Stomach (tissue), 8 donors: ENCODE measurements at regions not wholly inside any gene's neighbourhood (a gene's known extent, or its start where the extent isn't known, plus 50 kb on each side); places are given as distances from the start of the nearest gene placed in this dataset.

Experiments
- DNase-seq, 2 donors: peaks; one replicate each; pipeline versions ENCODE4 v3.0.0 to v3.0.0-alpha.2; 2013 to 2019
- H3K27ac ChIP-seq, 5 donors: fragments of 200-600 bp in 4 of 5; sonication (generic) in 4 of 5; one replicate each; pipeline ENCODE4 v1.5.1; 2013 to 2019; ENCODE audit warnings: mild to moderate bottlenecking in 1 of 5, moderate library complexity in 1 of 5
- H3K27me3 ChIP-seq, 3 donors: fragments of 200-600 bp; sonication (generic); one replicate each; pipeline ENCODE4 v1.5.1; 2017 to 2019; ENCODE audit warnings: mixed run types in 1 of 3
- H3K36me3 ChIP-seq, 4 donors: fragments of 200-600 bp; sonication (generic); 1 replicate in 3 of 4; 2 replicates in 1 of 4; pipeline ENCODE4 v1.5.1; 2016 to 2019
- H3K4me1 ChIP-seq, 4 donors: fragments of 200-600 bp; sonication (generic); one replicate each; pipeline ENCODE4 v1.5.1; 2016 to 2019
- H3K4me3 ChIP-seq, 4 donors: fragments of 200-600 bp; sonication (generic) in 3 of 4; one replicate each; pipeline ENCODE4 v1.5.1; 2016 to 2019; ENCODE audit warnings: mild to moderate bottlenecking in 1 of 4
- H3K9me3 ChIP-seq, 4 donors: fragments of 200-600 bp; sonication (generic); one replicate each; pipeline ENCODE4 v1.5.1; 2016 to 2019
- EP300 ChIP-seq: sonication (generic); formaldehyde crosslinking; IDR thresholded peaks from one replicate; pipeline ENCODE4 v1.6.1; 2017; ENCODE audit warnings: antibody characterized with exemption
- POLR2A ChIP-seq, 4 donors: fragments of 450-650 bp; IDR thresholded peaks; one replicate each; pipeline ENCODE4 v1.6.1; 2016; ENCODE audit warnings: antibody characterized with exemption in 4 of 4, control low read depth in 2 of 4, mild to moderate bottlenecking in 1 of 4, moderate library complexity in 1 of 4
- POLR2AphosphoS5 ChIP-seq, 3 donors: sonication (generic); formaldehyde crosslinking; IDR thresholded peaks; one replicate each; pipeline ENCODE4 v1.6.1; 2016; ENCODE audit warnings: antibody characterized with exemption in 3 of 3
- WGBS, 5 donors: extraction: QIAGEN DNeasy Blood & Tissue Kit in 3 of 5; methylation state at CpG; one replicate each; pipeline versions ENCODE4 v1.1.5 to v1.1.7; 2013 to 2018; 5-methylcytosine and 5-hydroxymethylcytosine counted together
- intact Hi-C: fragments of 100-400 bp; cut with DNase I; formaldehyde crosslinking; loops from one replicate; pipeline ENCODE4 v1.15.1; 2023; ENCODE audit warnings: low total_unique reads
- TF ChIP-seq, protein P1 (sequence below), 7 experiments: fragments of 450-650 bp in 4 of 7; fragments of 200-600 bp in 3 of 7; sonication (generic) in 3 of 7; IDR thresholded peaks; one replicate each; pipeline ENCODE4 v1.5.1; 2016 to 2019; ENCODE audit warnings: antibody characterized with exemption in 7 of 7, control low read depth in 2 of 7, mild to moderate bottlenecking in 1 of 7
- donor health status: healthy with polysubstance abuse.
- donor health status: Bipolar disorder and iron deficiency.
- donor health status: healthy.

- no peak overlapping the region for H3K4me3 ChIP-seq
- 44 to 71% (median 63%) methylated on average over 13 to 14 of the region's 14 CpGs for WGBS, 5 donors
These were observed 493.9 kb upstream of the B3GAT1 start for GRCh38 chr11:134905928-134906327.

GRCh38 chr11:134905517-134905916 is 493.5 kb upstream of the B3GAT1 start:
- Histone ChIP-seq H3K27ac (no peak overlapping the region), H3K4me1 (peaks cover 0 to 15% (median 0%) of the 10 kb centered on the region in 4 donors), H3K27me3 (peaks cover 0 to 18% (median 6%) of the 10 kb centered on the region in 3 donors), H3K36me3 (no peaks in the 10 kb centered on the region), H3K4me3 (no peak overlapping the region), H3K9me3 (no peaks in the 10 kb centered on the region)
- DNase-seq, result peak in 1 of 2 donors; percentile 42
- TF ChIP-seq, protein P1, sequence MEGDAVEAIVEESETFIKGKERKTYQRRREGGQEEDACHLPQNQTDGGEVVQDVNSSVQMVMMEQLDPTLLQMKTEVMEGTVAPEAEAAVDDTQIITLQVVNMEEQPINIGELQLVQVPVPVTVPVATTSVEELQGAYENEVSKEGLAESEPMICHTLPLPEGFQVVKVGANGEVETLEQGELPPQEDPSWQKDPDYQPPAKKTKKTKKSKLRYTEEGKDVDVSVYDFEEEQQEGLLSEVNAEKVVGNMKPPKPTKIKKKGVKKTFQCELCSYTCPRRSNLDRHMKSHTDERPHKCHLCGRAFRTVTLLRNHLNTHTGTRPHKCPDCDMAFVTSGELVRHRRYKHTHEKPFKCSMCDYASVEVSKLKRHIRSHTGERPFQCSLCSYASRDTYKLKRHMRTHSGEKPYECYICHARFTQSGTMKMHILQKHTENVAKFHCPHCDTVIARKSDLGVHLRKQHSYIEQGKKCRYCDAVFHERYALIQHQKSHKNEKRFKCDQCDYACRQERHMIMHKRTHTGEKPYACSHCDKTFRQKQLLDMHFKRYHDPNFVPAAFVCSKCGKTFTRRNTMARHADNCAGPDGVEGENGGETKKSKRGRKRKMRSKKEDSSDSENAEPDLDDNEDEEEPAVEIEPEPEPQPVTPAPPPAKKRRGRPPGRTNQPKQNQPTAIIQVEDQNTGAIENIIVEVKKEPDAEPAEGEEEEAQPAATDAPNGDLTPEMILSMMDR (IDR thresholded peaks at IDR 0.05), result no peak
- TF ChIP-seq POLR2AphosphoS5 (IDR thresholded peaks at IDR 0.05) (no peak), POLR2A (IDR thresholded peaks at IDR 0.05) (no peak)
- WGBS, 5 donors, result 45 to 73% (median 59%) methylated on average over 2 of the region's 2 CpGs
- intact Hi-C loops, result no loop called here

More at GRCh38 chr11:134905928-134906327, 493.9 kb upstream of the B3GAT1 start:
- Histone ChIP-seq H3K4me1 (peaks cover 0 to 15% (median 0%) of the 10 kb centered on the region in 4 donors), H3K9me3 (no peaks in the 10 kb centered on the region), H3K27me3 (peaks cover 0 to 18% (median 6%) of the 10 kb centered on the region in 3 donors), H3K36me3 (no peaks in the 10 kb centered on the region), H3K27ac (no peak overlapping the region)
- TF ChIP-seq POLR2A (IDR thresholded peaks at IDR 0.05), result no peak
- TF ChIP-seq POLR2AphosphoS5 (IDR thresholded peaks at IDR 0.05), result no peak
- no peak for TF ChIP-seq EP300
- TF ChIP-seq, protein P1 (IDR thresholded peaks at IDR 0.05), result no peak
- no peak for DNase-seq
- intact Hi-C loops, result no loop called here

GRCh38 chr11:134904103-134904790 is 492.2 kb upstream of the B3GAT1 start:
- Histone ChIP-seq H3K36me3 (no peaks in the 10 kb centered on the region), H3K27ac (no peak overlapping the region), H3K4me3 (no peak overlapping the region), H3K27me3 (peaks cover 0 to 18% (median 6%) of the 10 kb centered on the region in 3 donors), H3K4me1 (peaks cover 0 to 15% (median 0%) of the 10 kb centered on the region in 4 donors), H3K9me3 (no peaks in the 10 kb centered on the region)
- intact Hi-C loops, result no loop called here
- 75 to 83% (median 79%) methylated on average over 6 to 8 of the region's 8 CpGs for WGBS, 5 donors
- TF ChIP-seq, protein P1 (IDR thresholded peaks at IDR 0.05), result no peak
- no peak for DNase-seq

GRCh38 chr11:134901955-134902918 is 490.2 kb upstream of the B3GAT1 start:
- H3K36me3 ChIP-seq, result no peaks in the 10 kb centered on the region
- no peak for TF ChIP-seq POLR2AphosphoS5 (IDR thresholded peaks at IDR 0.05)
- TF ChIP-seq, protein P1 (IDR thresholded peaks at IDR 0.05), result no peak
- no peak for TF ChIP-seq POLR2A (IDR thresholded peaks at IDR 0.05)
- TF ChIP-seq EP300, result no peak
- H3K9me3 ChIP-seq, result no peaks in the 10 kb centered on the region
- peaks cover 0 to 15% (median 0%) of the 10 kb centered on the region in 4 donors for H3K4me1 ChIP-seq
- WGBS, 5 donors, result 43 to 73% (median 52%) methylated on average over 9 of the region's 9 CpGs
- peaks cover 0 to 18% (median 6%) of the 10 kb centered on the region in 3 donors for H3K27me3 ChIP-seq
- DNase-seq, result no peak
- intact Hi-C loops, result no loop called here
- no peak overlapping the region for H3K4me3 ChIP-seq
- no peak overlapping the region for H3K27ac ChIP-seq
